ELF-1 (cell line): ENCODE measurements at regions not wholly inside any gene's neighbourhood (a gene's known extent, or its start where the extent isn't known, plus 50 kb on each side); places are given as distances from the start of the nearest gene placed in this dataset.
A peak's percentile ranks its signal among the peaks of the same experiment; 100 is the strongest.

ENCODE experiments used
- DNase-seq: peaks from one replicate; pipeline ENCODE4 v3.0.0-alpha.2; 2016; ENCODE audit warnings: low read depth, low spot score

DNA sequence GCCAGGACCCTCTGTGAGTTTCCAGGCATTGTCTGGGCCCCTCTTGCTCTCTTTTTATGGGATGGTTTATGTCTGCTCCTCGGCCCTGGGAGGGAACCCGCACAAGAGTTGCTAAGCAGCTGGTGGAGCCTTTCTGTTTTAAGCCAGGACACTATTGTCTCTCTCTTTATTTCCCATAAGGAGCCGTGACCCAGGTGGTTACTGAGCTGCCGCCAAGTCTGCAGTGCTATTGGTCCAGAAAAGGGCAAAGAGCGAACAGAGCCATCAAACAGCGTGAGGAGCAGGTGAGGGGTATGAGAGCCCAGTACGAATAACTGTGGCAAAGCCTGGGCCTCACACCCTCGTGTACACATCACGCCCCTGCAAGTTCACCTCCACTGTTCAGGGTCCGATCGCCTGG lies 280.2 kb downstream of the SHQ1 start:
- no peak for DNase-seq

DNA sequence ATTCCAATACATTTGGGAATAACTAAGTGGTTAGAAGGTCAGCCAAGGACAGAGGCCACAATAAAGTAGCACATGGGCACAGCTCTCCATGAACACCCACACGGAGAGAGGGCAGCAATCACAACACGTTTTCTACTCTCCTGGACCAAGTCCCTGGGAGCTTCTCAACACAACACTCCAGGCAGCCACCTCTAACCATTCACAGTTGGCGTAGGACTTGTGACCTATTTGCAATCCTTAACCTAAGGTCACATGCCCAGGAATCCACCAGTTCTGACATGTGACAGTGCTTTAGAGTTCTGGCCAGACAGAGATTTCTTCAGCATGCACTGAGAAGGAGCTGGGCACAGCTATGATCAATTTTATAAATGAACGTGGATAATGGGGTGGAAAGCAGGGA lies 280.8 kb downstream of the SHQ1 start:
- DNase-seq, result no peak

GRCh38 chr3:72565593-72565992 lies 282.7 kb downstream of the SHQ1 start:
- no peak for DNase-seq

DNA sequence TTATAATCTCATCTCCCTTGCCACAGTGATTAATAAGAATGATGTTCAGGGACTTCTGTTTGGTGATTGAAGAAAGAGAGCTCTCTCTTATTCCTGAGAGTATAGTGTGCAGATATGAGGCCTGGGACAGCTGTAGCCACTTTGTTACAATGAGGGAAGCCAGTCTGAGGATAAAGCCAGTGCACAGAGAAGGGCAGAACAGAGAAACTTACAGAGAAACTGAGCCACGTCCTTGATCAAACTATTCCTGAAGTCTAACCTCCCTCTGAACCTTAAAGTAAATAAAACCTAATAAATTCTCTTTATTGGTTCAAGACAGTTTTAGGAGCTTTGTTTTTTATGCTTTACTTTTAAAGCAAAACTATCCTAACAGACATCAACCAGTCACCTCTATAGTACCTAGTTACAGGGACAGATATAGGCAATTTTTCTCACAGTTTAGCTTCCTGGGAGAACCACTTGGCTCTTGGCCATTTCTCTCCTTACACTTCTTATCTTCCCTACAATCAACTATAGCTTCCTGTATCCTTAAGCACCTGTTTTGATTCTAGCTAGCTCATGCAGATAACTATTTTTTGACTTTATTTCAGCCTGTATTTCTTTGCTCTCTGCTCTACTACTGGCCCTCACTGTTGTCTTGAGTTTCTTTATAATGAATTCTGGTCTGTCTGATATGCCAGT lies 284.4 kb downstream of the SHQ1 start:
- DNase-seq, result no peak

- DNase-seq, result peak; percentile 46
Measured at GRCh38 chr3:72560846-72561675, 287.2 kb downstream of the SHQ1 start.

DNA sequence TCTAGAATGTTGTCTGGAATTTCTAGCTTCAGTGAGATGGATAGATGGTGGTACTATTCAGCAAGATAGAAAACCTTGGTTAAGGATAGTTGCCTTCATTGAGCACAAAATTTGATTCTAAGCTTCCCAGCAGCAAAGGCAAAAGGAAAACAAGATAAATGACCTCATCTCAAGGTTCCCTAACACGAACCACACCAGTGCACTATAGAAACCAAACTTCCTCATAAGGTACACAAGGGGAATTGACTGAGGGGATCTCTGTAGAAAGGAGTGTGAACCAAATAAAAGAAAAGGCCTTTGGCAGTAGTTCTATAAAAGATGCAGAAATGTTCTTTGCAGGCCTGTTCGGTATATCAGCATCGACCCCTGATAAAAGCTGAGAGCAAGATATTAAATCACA lies 288.9 kb downstream of the SHQ1 start:
- DNase-seq, result no peak

GRCh38 chr3:72558001-72558400 lies 290.2 kb downstream of the SHQ1 start:
- DNase-seq, result no peak

- DNase-seq, result no peak
Measured at GRCh38 chr3:72555714-72556113, 292.5 kb downstream of the SHQ1 start.

- no peak for DNase-seq
Measured at GRCh38 chr3:72554689-72555088, 293.6 kb downstream of the SHQ1 start.

DNA sequence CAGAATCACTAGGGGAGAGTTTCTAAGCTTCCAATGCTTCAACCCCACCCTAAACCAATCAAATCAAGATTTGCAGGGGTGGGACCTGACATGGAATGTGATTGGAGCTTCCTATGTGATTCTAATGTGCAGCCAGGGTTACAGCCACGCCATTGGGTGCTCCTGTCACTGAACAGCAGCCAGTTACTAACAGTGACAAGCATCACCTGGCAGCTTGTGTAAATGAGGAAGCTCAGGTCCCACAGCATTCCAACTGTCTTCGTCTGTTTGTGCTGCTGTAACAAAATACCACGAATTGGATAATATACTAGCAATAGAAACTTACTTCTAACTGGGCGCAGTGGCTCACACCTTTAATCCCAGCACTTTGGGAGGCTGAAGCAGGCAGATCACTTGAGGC lies 294.9 kb downstream of the SHQ1 start:
- no peak for DNase-seq

DNA sequence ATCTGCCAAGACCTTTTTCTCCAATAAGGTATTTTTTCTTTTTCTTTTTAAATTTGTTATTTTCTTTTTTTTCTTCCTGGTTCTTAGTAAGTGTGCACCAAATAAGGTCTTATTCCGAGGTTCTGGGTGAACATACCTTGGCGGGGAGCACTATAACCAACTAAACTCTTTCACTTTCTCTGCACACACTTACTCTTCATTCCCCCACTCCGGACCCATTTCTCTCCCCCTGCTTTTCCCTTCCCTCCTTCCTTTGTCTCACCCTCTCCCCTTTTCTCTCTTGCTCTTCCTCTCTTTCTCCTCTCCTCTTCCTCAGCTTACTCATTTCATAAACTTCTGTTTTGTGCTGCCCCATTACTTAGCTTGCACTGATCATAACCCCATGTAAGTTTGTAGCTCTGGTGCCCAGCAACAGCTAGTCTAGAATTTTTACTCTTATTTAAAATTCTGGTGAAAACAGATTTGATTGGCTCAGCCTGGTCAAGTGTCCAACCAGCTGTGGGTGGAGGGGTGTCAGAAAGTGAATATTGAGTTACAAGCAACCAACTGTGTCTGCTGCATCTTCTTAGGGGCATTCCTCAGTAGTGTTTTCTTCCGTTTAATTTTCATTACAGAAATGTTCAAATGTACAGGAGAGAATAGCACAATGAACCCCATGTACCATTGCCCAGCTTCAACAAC lies 297.5 kb downstream of the SHQ1 start:
- no peak for DNase-seq

DNA sequence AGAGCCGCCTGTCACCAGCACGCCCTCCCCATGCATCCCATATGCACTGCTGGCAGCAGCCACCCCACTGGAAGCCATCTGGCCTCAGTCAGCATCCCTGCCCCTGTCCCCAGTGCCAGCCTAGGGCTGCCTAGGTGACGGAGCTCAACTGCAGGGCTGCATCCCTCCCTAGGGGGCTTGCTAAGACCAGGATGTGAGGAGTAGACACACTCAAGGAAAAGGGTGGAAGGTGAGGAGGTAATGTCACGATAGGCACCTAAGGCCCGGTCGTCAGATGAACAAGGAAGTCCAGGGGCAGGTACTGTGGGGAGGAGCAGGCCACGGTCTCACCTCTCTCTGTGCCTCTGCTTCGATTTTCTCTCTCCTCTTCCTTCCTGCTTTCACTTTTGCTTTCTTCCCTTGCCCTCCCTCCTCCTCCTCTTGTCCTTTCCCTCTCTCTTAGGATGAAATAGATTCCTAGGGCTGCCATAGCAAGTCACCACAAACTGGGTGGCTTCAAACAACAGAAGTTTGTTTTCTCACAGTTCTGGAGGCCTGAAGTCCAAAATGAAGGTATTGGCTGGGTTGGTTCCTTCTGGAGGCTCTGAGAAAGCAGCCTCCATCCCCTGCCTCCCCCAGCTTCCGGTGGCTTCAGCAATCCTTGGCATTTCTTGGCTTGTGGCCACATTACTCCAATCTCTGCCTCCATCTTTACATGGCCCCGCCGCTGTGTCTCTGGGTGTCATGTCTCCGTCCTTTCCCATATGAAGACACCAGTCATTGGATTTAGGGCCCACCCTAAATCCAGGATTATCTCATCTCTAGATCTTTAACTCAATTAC lies 298.3 kb downstream of the SHQ1 start:
- DNase-seq, result no peak

DNA sequence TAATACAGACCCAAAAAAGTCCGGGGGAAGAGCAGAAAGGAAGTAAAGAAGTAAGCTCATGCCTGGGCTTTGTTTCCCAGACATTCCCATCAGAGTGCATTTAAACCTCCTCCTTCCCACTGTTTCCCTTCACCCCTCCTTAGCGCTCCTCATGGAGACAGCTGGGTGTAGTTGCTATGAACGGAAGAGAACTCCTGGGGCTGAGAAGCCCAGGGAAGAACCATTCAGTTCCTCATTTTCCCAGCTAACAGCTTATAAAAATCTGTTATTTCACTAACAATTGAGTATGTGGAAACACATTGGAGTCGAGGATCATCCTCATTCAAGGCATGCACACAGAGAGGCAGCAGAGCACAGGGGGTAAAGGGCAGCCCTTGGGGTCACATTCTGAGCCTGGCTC lies 299.3 kb downstream of the SHQ1 start:
- DNase-seq, result no peak

- DNase-seq, result no peak
Measured at GRCh38 chr3:72548461-72548860, 299.8 kb downstream of the SHQ1 start.

GRCh38 chr3:72547183-72547582 lies 301.1 kb downstream of the SHQ1 start:
- no peak for DNase-seq

GRCh38 chr3:72544239-72544638 lies 304.0 kb downstream of the SHQ1 start:
- DNase-seq, result no peak

GRCh38 chr3:72543246-72543645 lies 305.0 kb downstream of the SHQ1 start:
- DNase-seq, result no peak

DNA sequence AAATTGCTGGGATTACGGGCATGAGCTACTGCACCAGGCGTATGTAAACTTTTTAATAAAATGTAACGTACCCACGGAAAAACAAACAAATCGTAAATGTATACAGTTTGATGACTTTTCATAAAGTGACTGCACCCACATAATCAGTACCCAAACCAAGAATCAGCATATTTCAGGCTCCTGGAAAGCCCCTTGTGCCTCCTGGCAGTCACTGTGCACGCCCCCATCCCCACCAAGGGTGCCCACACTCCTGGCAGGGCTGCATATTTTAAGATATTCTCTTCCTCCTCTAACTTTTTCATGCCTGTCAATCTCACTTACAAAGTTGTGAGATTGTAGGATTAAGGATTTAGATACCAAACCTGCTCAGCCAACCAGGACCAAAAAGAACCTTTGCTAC lies 305.5 kb downstream of the SHQ1 start:
- DNase-seq, result no peak

DNA sequence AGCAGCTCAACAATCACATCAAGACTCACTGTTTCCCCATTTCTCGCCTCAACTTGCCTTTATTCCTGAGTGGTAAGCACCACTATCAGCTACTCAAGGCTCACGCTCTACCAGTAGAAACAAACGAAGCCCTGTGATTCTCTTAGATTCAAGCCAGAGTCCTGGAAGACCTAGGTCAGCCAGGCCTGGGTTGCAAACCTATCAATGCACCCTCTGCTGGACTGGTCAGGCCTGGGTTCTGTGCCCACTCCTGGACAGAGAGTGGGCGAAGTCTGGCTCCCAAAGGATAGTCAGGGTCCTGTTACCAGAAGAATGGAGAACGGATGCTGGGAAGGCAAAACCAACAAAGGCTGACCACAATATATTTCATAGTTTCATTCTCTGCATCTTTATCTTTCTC lies 308.4 kb downstream of the SHQ1 start:
- DNase-seq, result no peak

DNA sequence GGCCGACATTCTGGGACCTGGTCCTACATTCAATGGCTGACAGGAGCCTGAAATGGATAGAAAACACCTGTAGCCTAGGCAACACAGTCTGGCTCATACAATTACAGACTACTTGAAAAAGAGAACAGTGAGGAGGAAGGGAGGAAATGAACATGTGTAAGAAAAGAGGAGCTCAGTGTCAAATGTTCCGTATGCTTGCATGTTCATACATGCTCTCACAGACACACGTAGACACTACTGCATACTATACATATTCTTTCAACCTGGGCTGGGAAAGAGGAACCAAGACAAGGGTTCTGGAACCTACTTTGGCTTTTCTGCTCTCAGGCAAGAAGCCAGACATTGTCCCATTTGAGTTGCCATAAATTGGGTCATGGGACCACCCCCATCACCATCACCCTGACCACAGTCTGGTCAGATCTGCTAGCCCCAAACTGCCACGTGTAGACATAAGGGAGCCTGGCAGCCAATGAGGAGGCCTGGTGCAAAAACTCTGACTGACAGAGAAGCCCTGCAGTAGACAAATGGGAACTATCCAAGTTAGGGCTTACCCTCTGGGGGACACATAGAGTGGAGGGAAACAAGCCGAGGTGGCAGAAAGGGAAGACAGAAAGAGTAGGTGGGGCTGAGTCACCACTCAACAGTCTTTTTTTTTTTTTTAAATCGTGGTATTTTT lies 310.0 kb downstream of the SHQ1 start:
- DNase-seq, result no peak

DNA sequence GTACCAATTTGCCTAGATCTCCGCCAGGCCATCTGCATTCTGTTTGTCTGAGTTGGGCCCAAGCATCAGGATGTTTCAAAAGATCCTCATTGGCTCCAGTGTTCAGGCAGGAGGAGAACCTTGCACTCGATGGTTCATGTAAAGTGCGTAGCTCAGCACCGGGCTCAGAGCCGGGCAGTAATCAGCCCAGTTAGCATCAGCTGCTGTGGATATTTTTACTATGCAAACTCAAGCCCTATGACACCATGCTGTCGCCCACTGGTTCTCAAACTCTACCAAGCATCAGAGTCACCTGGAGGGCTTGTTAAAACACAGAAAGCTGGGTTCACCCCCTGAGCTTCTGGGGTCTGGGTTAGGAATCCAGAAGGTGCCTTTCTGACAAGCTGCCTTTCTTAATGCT lies 310.8 kb downstream of the SHQ1 start:
- DNase-seq, result no peak
